Fibroblast of skin of right quadriceps (primary cell): ENCODE measurements at regions not wholly inside any gene's neighbourhood (a gene's known extent, or its start where the extent isn't known, plus 50 kb on each side); places are given as distances from the start of the nearest gene placed in this dataset.
A peak's percentile ranks its signal among the peaks of the same experiment; 100 is the strongest.

Source experiments
- DNase-seq: peaks from one replicate; pipeline ENCODE4 v3.0.0-alpha.2; 2013

DNA sequence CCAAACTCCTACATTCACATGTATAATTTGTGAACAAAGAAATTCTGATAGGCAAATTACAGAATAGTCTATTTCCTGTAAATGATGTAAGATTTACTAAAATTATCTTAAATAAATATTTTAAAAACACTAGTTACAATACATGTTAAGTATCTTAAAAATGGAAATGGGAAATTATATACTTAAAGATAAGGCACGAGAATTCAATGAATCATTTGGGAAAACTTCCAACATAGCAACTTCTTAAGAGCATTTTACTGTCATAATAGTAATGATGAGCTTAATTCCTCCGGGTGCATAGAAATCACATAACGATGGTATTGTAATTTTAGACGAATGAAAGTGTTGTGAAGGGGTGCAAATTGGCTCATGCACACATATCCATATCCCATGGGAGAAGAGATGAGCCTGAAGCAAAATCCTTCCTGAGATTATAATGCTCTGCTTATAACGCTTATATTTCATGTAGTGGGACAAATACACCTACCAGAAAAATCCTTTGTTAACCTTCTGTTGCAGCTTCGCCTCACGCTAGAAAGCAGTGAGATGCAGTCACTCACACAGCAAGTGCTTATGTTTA, 873.5 kb downstream of the PDHA2 start:
- DNase-seq = no peak

DNA sequence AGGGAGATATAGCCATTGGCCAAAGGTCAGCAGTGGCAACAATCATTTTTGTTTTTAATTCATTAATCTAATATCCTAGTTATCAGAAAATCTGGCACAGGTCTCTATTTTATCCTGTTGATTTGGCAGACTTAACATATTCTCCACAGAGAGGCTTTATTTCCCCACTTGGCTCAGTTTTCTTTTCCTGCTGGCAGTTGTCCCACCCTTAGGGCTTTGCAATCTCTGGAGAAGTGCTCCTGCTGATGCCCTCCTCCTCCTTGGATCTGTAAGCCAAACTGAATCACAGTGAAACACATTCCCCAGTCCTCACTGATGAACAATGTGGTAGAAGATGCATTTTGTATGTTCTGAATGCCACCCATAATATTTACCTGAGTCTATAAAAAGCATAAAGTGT, 889.7 kb downstream of the PDHA2 start:
- DNase-seq = no peak

DNA sequence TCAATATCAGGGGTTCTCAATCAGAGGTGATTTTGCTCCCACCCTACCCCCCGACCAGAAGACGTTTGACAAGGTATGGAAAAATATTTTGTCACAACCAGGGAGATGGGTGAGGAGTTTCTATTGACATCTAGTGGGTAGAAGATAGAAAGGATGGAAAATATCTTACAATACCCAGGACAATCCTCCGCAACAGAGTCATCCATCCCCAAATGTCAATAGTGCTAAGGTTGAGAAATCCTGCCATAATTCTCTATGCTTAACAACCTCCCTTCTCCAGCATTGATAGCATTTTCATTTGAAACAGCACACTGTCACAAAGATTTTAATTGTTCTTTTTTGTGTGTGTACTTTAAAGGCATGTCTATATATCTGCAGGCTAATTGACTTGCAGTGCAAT, 890.5 kb downstream of the PDHA2 start:
- no peak for DNase-seq

DNA sequence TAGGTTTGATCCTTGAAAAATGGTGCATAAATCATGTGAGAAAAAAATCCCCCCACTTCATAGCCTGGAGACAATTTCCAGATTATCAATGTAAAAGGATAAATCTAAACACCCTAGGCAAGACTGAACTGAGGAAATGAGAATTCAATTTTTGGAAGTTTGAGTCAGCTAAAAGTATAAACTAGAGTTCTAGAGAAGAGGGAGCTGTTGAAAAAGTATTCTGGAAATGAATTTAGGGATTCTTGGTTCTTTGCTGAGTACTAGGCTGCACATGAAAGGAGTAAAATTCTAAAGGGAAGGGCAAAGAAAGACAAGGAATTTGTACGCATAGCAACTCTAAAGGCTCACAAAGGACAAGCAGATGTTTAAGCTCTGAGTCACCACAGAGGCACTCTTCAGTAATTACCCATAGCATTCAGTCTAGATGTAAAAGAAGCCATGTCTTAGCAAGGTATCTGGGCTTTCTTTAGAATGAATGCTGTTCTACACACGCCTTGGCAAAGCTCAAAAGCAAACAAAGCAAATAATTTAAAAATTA, 896.5 kb downstream of the PDHA2 start:
- DNase-seq = peak; percentile 31

DNA sequence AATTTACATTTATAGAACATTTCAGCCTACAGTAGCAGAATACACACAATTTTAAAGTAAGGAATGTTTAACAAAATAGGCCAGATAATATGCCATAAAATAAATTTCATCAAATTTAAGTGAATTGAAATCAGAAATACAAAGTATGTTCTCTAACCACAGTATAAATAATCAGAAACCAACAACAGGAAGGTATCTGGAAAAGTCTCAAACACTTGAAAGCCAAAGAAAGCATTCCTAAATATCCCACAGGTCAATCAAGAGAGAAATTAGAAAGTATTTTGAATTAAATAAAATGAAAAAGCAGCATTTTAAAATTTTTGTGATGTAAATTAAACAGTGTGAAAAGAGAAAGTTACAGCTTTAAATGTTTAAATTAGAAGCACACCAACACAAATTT, 899.2 kb downstream of the PDHA2 start:
- DNase-seq = no peak

DNA sequence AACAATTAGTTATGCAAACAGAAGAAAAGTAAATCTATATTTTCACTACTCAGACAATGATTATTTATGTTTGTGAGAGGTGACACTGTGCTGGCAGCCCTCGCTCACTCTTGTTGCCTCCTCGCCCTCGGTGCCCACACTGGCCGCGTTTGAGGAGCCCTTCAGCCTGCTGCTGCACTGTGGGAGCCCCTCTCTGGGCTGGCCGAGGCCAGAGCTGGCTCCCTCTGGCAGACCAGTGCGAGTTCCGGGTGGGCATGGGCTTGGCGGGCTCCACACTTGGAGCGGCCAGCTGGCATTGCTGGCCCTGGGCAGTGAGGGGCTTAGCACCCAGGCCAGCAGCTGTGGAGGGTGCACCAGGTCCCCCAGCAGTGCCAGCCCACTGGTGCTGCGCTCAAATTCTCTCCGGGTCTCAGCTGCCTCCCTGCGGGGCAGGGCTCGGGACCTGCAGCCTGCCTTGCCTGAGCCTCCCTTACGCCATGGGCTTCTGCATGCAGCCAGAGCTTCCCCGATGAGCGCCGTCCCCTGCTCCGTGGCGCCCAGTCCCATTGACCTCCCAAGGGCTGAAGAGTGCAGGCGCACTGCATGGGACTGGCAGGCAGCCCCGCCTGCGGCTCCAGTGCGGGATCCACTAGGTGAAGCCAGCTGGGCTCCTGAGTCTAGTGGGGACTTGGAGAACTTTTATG, 902.6 kb downstream of the PDHA2 start:
- DNase-seq = no peak

DNA sequence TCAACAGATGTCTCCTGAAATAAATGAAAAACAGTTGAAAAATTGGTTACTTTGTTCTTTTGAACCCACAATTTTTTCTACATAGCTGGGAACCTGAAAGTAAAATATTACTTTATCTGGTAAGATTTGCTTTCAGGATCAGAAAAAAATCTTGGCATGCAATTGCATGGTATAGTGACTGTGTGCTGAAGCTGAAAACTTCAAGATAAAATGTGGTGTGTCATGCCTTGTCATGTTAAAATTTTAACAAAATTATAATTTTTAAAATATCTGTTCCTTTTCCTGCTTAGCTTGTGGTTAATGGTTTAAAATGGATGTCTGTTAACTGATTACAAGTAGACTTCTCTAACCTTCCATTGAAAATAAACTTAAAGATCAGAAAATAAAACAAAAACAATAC, 904.8 kb downstream of the PDHA2 start:
- DNase-seq = no peak

DNA sequence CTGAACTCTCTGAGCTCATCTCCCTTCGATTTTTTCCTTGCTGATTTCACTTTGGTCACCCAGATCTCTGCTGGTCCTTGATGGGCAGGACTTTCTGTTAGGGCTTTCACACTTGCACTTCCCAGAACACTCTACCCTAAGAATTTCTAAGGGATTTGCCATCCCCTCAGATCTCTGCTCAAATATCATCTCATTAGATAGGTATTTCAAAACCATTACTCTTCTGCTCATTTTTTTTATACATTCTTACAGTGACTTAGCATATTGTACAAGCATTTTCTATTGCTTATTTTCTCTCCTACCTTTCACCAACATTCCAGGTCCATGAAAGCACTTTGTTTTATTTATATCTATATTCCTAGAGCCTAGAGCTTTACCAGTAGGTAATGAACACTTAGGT, 913.3 kb downstream of the PDHA2 start:
- DNase-seq = no peak

DNA sequence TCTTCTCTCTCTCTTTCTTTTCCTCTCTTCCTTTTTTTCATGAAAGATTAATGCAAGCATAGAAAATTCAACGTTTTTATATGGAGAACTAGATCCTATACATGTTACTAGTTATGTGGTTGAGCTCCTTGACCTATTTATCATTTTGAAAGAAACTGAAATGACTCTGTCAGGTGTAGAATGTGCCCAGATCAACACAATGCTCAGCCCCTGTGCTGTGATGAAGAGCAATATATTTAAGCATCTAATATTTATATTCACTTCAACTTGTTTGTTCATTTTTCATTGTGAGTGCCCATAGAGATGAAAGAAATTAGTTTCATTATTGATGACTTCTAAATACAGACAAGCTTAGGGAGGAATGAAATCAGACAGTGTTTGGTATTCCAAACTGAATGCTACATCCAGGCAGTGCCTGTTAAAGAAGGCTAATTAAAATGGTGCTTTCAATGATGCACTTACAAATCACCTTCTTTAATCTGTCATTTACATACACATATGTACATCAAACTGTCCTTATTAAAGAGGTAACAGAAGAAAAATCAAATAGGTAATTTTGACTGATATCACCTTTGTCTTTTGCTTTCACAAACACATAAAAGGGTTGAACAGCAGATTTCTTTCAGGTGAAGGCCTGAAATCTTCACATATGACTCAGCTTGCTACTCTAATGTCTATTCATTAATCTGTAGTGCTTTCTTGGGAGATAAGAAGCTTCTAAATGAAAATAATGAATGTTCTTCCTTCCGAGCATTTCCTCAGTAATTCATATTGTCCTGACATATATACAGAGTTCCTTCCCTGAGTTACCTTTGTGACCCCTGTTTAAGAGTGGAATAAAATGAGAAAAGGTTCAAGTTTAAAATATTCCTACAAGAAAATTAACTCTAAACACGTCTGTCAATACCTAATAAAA, 915.9 kb downstream of the PDHA2 start:
- no peak for DNase-seq

DNA sequence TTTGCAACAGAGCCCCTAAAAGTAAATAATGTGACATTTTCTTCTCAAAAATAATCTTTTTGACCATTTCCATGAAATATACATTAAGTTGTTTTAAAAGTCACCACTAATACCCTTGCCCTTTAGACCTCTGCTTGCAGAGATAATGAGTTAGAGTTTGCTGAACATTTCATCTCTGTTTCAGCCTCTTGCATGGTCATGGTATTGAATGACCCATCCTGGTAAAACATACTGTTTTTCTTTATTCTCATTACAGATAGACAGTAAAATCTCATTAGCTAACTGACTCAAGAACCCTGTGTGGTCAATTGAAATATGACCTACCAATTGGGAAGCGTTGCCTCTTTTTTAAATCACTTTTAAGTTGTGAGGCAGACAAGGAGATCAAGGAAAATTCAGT, 916.7 kb downstream of the PDHA2 start:
- DNase-seq = no peak

DNA sequence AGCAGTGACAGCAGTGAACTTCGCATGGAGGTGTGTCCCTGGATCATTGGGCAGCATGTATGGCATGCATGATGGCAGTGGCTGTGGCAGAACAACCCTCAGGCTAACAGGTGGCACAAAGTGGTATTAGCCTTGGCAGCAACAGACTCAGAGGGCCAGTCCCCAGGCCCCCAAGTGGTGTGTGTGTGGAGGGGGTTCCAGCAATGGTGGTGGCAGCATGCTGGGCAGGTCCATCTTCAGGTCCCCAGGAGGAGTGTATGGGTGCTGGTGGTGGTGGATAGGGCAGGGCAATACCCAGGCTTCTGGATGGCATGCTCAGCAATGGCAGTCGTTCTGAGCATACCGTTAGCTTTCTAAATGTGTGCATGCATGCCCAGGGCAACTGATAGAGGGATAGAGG, 923.7 kb downstream of the PDHA2 start:
- DNase-seq = no peak

DNA sequence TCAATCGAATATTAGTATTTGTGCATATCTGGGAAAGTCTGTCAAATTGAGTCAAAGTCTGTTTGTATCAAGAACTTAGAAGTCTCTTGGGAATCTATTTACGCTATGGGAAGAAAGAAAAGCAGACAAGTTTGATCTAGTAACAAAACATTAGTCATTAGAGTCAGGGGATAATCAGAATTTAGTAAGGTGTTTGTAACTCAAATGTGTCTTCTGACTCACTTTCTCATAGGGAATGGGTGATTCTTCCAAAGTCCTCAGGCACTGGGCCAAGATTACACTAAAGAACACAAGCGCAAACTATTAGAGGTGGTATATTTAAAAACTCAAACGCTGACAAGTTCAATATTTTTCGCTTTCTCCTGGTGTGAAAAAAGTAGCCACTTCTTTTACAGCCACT, 926.5 kb downstream of the PDHA2 start:
- no peak for DNase-seq

DNA sequence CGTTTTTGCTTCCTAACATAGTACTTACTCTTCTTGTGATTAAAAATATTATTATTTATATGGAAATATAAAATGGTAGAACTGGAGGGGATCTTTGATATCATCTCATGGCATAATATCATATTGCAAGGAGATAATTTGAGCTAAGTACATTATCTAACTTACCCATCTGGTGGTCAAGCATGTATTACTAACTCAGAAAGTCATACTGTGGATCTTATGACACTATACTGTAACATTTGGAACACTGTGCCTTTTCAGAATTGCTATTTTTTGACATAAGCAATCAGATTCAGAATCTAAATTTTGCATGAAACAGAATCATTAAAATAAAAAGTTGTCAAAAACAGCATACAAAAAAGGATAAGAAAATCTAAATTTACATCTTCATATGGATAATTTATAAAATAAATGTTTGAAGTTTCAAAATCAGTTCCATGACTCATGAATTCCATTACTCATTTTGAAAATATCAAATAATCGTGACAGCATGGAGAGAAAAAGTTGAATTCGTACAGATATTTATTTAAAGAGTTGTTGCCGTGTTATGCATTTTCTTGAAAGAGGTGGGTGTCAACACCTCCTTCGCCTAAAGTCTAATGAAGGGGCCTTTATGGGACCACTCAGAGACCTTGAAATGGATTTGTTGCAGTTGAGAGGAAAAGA, 928.1 kb downstream of the PDHA2 start:
- DNase-seq = no peak

DNA sequence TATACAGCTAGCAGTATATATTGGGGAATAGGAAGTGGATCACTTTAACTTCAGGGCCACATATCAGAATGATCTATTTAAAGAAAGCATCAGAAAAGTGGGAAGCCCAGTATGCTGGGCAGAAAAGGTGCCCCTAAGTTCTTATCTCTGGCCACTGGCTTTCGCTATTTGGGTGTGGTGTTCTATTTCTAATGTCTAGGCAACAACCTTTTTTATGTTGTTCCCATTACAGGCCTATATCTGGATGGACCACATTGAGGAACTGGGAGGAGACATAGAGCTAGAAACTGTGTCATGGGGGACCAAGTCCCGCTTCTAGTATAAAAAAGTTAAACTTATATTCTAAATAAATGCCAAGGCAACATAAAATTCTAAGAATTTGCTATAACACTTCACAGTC, 935.6 kb downstream of the PDHA2 start:
- no peak for DNase-seq

DNA sequence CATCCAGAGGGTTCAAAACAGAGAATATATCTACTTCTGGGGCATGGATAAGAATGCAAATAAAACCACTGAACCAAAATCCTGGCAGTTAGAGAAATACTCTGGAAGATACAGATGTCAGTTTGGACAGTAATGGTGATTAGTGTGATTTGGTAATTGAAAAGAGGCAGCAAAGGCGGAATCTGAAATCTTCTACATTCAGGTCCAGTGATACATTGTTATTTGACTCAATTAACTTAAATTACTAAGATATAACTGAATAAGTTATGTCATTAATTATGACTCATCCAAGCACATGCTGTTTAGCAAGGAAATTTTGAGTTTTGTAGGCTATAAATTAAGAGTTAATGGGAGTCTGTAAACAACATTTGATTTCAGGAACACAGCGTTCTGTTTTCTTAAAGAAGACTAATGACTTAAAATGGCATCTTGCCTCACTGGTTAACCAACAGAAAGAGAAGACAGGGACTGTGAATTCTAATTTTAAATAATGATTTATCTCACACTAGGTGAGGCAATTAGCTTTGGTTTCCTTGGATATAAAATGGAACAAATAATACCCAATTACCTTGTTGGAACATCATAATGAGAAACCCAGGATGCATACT, 937.1 kb downstream of the PDHA2 start:
- no peak for DNase-seq

DNA sequence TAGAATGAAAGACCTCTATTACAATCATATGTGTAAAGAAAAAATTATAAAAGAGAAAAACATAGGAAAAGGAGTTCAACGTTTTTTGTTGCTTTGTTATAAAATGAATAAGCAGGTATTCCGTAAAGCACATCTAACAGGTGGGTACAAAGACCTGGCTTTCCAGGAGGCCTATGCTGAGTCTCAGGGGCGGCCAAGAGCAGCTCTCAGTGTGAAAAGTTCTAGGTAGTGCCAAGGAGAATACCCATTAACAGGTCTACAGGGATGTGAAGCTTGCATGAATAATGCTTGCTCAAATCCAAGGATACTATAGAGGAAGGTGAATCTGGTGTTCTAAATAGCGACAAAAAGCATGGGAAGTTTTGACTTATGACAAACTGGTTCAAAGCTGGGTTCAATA, 944.4 kb downstream of the PDHA2 start:
- DNase-seq = no peak

DNA sequence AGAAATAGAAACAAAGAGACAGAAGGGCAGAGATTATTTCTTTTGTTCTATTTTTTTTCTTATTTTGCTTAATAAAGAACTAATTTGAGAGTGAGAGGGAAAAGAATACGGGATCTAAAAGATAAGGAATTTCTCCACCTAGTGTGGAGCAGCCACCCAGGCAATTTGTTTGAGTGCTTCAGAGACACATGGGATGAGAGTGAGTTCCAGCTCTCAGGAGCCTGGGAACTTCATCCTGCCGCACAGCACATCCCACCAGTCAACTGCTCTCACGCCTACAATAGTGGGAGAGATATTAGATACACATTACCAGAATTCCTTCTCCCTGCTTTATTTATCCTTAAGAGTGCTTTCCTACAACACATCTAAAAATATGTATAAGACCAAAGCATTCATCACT, 946.4 kb downstream of the PDHA2 start:
- no peak for DNase-seq

DNA sequence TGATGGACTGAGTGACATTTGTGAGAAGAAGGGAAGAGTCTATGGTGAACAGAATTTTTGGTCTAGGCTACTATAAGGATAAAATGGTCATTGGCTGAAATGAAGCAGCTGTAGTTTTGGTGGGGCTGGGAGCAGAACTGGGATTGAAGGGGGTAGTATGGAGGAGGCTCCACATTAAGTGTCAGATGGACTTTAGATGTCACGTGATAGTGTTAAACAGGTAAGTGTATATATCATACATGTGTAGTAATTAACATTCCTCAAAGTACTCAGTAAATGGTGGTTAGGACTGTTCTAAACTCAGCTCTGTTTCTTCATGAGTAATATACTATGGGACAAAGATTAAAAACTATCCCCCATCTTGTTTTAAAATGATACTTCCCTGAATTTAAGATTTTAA, 947.9 kb downstream of the PDHA2 start:
- DNase-seq = no peak

DNA sequence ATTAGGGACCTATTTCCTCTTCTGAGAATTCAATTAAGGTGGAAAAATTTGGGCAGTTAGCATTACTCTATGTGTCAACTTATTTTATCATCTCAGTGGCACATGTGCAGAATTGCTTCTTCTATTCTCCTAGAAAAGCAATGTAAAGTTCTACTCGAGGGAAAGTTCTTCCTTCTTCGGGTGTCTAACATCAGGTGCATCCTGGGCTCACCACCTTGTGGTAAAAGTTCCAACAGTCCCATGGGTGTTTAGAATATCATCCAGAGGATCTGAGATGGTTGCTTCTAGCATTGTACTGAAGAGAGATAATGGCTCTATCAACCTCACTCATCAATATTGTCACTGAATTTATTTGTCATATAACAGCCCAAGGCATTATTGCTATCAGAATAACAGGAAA, 969.7 kb downstream of the PDHA2 start:
- DNase-seq = no peak

DNA sequence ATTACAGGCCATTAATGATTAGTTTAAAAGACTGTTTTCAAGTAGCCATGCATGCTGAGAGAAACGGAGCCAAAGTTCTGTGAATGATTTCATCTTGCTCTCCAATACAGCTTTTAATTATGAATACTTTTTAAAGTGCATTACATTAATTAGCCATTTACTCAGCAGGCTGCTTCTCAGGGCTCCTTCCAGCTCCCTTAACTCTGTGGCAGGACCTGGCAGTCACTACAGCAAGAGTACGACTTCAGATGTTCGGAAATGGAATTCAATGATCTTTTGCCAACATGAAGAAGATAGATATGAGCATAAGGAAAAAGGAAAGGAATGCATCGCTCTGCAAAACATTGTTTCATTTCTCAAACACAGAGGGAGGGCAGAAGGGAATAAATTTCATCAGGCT, 987.2 kb downstream of the PDHA2 start:
- no peak for DNase-seq

DNA sequence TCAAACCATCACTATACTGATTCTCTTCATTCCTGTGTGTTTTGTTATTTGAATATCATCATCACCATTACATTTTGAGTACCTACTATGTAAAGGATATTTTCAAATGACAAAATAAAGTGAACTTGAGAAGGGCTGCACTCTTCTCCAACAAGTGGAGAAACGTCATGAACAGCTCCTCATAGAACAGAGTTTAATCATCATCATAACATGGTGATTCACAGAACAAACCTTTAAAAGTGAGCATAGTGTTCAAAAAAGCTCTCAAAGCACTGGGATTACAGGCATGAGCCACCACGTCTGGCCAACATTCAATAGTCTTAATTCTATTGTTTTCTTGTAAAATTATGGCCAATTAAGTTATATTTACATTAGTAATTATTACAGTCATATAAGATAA, 993.9 kb downstream of the PDHA2 start:
- DNase-seq = no peak

DNA sequence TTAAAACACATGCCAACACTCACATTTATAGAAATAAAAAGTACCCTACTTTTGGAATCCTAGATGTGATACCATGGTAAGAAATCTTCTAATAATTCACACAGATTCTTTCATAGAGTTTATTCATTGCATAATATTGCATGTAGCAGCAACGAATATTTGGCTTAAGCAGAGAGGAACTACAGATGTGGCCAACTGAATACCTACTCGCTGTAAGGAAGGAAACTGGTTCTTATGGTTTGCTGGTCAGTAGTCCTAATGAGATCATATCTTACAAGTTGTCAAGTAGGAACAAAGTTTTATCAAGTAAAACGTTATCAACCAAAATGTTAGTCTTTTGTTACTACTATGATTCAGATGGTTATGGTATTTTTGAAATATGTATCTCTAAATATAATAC, 996.1 kb downstream of the PDHA2 start:
- DNase-seq = no peak

DNA sequence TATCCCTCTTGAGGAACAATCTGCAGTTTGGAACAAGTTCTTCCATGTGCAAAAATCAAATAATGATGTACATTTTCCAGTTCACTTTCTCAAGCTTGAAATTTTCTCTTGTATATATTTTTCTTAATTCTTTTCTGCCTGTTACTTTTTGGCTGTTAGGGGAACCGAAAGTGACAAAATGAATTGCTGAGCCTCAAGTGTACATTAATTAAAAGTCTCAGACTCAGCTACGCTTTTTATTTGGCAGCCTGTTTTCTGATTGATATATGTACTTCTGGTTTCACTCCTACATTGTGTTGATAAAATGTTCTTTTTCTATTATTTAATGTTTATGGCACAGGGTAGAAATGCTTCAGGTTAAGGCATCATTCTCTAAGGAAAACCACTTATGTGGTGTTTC, 999.5 kb downstream of the PDHA2 start:
- no peak for DNase-seq
